IMR-90 (cell line): ENCODE measurements at regions not wholly inside any gene's neighbourhood (a gene's known extent, or its start where the extent isn't known, plus 50 kb on each side); places are given as distances from the start of the nearest gene placed in this dataset.

Experiments
- ATAC-seq: fragments of 200-7000 bp; cut with Tn5 transposase; 2 replicates; pipeline ENCODE4 v1.9.1; 2020; ENCODE audit warnings: low read depth, mild to moderate bottlenecking, moderate library complexity
- BruUV-seq: library from RNA; stranded (reverse); fragments of 400-500 nt; replicated peaks from 2 replicates; lab custom pipeline; 2021; lab: Mats Ljungman, UMichigan
- CTCF ChIA-PET: fragments of 300-600 bp; formaldehyde crosslinking; extraction: SDS; loops from one replicate; lab custom pipeline; 2021; ENCODE audit warnings: antibody characterized with exemption; lab: Yijun Ruan, JAX
- POLR2A ChIA-PET: fragments of 300-600 bp; sonication (Branson Sonifier 250); formaldehyde crosslinking; loops from one replicate; lab custom pipeline; 2022; ENCODE audit warnings: antibody characterized with exemption; ENCODE audit not compliant: unreplicated experiment; lab: Charles Lee
- DNase-seq: peaks from one replicate; pipeline ENCODE4 v3.0.0; 2013
- H2AFZ ChIP-seq: replicated peaks from 2 replicates; pipeline ENCODE3; 2013; ENCODE audit warnings: low read length, mild to moderate bottlenecking; ENCODE audit not compliant: poor library complexity
- H2AK5ac ChIP-seq: 2 replicates; pipeline ENCODE4 v1.6.1; 2013; ENCODE audit warnings: low read depth, low read length, inconsistent platforms
- H2AK9ac ChIP-seq: replicated peaks from 2 replicates; pipeline ENCODE3; 2013; ENCODE audit warnings: mild to moderate bottlenecking, low read depth, low read length, moderate library complexity; ENCODE audit not compliant: poor library complexity
- H2BK120ac ChIP-seq: 2 replicates; pipeline ENCODE4 v1.6.1; 2013; ENCODE audit warnings: low read depth, low read length, inconsistent platforms
- H2BK15ac ChIP-seq: 3 replicates; pipeline ENCODE4 v1.6.1; 2013; ENCODE audit warnings: low read depth, low read length, inconsistent platforms
- H2BK20ac ChIP-seq: 2 replicates; pipeline ENCODE4 v1.6.1; 2013; ENCODE audit warnings: low read depth, mild to moderate bottlenecking, inconsistent platforms, low read length, moderate library complexity
- H2BK5ac ChIP-seq: 2 replicates; pipeline ENCODE4 v1.6.1; 2013; ENCODE audit warnings: mild to moderate bottlenecking, low read depth, low read length, inconsistent platforms; ENCODE audit not compliant: poor library complexity, severe bottlenecking
- H3K14ac ChIP-seq: replicated peaks from 2 replicates; pipeline ENCODE4 v1.6.1; 2013; ENCODE audit warnings: low read depth, low read length, inconsistent platforms
- H3K18ac ChIP-seq: 2 replicates; pipeline ENCODE4 v1.6.1; 2013; ENCODE audit warnings: low read depth, low read length, control low read depth
- H3K23ac ChIP-seq: 2 replicates; pipeline ENCODE4 v1.6.1; 2013; ENCODE audit warnings: low read depth, low read length, inconsistent platforms
- H3K27ac ChIP-seq: 2 replicates; pipeline ENCODE4 v1.5.1; 2013; ENCODE audit warnings: mild to moderate bottlenecking, control low read depth, low read length; ENCODE audit not compliant: insufficient read depth
- H3K27me3 ChIP-seq: 2 replicates; pipeline ENCODE4 v1.6.1; 2013; ENCODE audit warnings: low read length; ENCODE audit not compliant: control insufficient read depth, insufficient read depth
- H3K36me3 ChIP-seq: 2 replicates; pipeline ENCODE4 v1.6.1; 2013; ENCODE audit warnings: low read length, mixed read lengths; ENCODE audit not compliant: control insufficient read depth, insufficient read depth
- H3K4ac ChIP-seq: 2 replicates; pipeline ENCODE4 v1.6.1; 2013; ENCODE audit warnings: low read depth, low read length, inconsistent platforms
- H3K4me1 ChIP-seq: 2 replicates; pipeline ENCODE4 v1.6.1; 2013; ENCODE audit warnings: low read length, mixed read lengths; ENCODE audit not compliant: control insufficient read depth, insufficient read depth
- H3K4me2 ChIP-seq: 2 replicates; pipeline ENCODE4 v1.6.1; 2013; ENCODE audit warnings: low read depth, mild to moderate bottlenecking, control low read depth, low read length, moderate library complexity
- H3K4me3 ChIP-seq: 2 replicates; pipeline ENCODE4 v1.5.1; 2013; ENCODE audit warnings: low read depth, mild to moderate bottlenecking, control low read depth, low read length, moderate library complexity; ENCODE audit not compliant: insufficient read depth
- H3K56ac ChIP-seq: 2 replicates; pipeline ENCODE4 v1.6.1; 2013; ENCODE audit warnings: low read length, inconsistent platforms; ENCODE audit not compliant: insufficient read depth; ENCODE audit errors: extremely low read depth
- H3K79me1 ChIP-seq, 2 experiments: 2 replicates each; pipeline ENCODE4 v1.6.1; 2013; ENCODE audit warnings: low read length in 2 of 2, inconsistent platforms in 1 of 2, low read depth in 1 of 2
- H3K9ac ChIP-seq: 2 replicates; pipeline ENCODE4 v1.6.1; 2013; ENCODE audit warnings: low read depth, low read length, control low read depth
- H3K9me1 ChIP-seq: 2 replicates; pipeline ENCODE4 v1.6.1; 2013; ENCODE audit warnings: low read length, inconsistent platforms; ENCODE audit not compliant: insufficient read depth
- H3K9me3 ChIP-seq: 2 replicates; pipeline ENCODE4 v1.6.1; 2013; ENCODE audit warnings: low read length; ENCODE audit not compliant: control insufficient read depth, insufficient read depth
- H4K20me1 ChIP-seq: 2 replicates; pipeline ENCODE4 v1.6.1; 2013; ENCODE audit warnings: low read length, inconsistent platforms; ENCODE audit not compliant: insufficient read depth
- H4K5ac ChIP-seq: 2 replicates; pipeline ENCODE4 v1.6.1; 2013; ENCODE audit warnings: mild to moderate bottlenecking, low read depth, low read length, control low read depth
- H4K8ac ChIP-seq, 2 experiments: 2 replicates each; pipeline ENCODE4 v1.6.1; 2013; ENCODE audit warnings: low read depth in 2 of 2, low read length in 2 of 2, control low read depth in 1 of 2, inconsistent platforms in 1 of 2
- H4K91ac ChIP-seq: 2 replicates; pipeline ENCODE4 v1.6.1; 2013; ENCODE audit warnings: low read depth, low read length, inconsistent platforms; ENCODE audit not compliant: insufficient read depth
- BHLHE40 ChIP-seq: fragments of 150-350 bp; IDR thresholded peaks from 2 replicates; pipeline ENCODE4 v1.6.1; 2016; ENCODE audit warnings: mild to moderate bottlenecking, low read depth, low read length
- CHD1 ChIP-seq: IDR thresholded peaks from 2 replicates; pipeline ENCODE4 v1.6.1; 2012; ENCODE audit warnings: low read depth, low read length, improper control_type of control experiment
- ELK1 ChIP-seq: fragments of 150-350 bp; IDR thresholded peaks from 2 replicates; pipeline ENCODE4 v1.6.1; 2016; ENCODE audit warnings: low read depth, mild to moderate bottlenecking, low read length, moderate library complexity, borderline replicate concordance
- FOS ChIP-seq: fragments of 150-350 bp; IDR thresholded peaks from 2 replicates; pipeline ENCODE4 v1.6.1; 2016; ENCODE audit warnings: low read depth, low read length
- MAZ ChIP-seq: IDR thresholded peaks from 2 replicates; pipeline ENCODE4 v1.6.1; 2012; ENCODE audit warnings: low read depth, mild to moderate bottlenecking, low read length, improper control_type of control experiment, moderate library complexity, borderline replicate concordance
- POLR2A ChIP-seq: IDR thresholded peaks from 2 replicates; pipeline ENCODE4 v1.6.1; 2012; ENCODE audit warnings: mild to moderate bottlenecking, low read depth, low read length
- RFX5 ChIP-seq: IDR thresholded peaks from 2 replicates; pipeline ENCODE4 v1.8.0; 2012; ENCODE audit warnings: low read depth, mild to moderate bottlenecking, low read length, moderate library complexity
- WGBS, 2 experiments: methylation state at CpG; one replicate each; pipeline versions ENCODE4 v1.1.5 to v1.1.7; 2013; ENCODE audit warnings: missing lambda C conversion rate in 2 of 2; ENCODE audit not compliant: insufficient read length in 1 of 2; ENCODE audit errors: extremely low coverage in 2 of 2; 5-methylcytosine and 5-hydroxymethylcytosine counted together
- dilution Hi-C: fragments of 300-500 bp; cut with HindIII; formaldehyde crosslinking; loops from one replicate; pipeline ENCODE4 v1.14.3; 2018; ENCODE audit warnings: low sequenced_read_pairs; ENCODE audit not compliant: unreplicated experiment
- in situ Hi-C: fragments of 300-500 bp; cut with MboI; formaldehyde crosslinking; loops from 3 replicates; pipeline ENCODE4 v1.14.3; 2019; ENCODE audit warnings: low sequenced_read_pairs, inconsistent platforms, mixed read lengths
- intact Hi-C: fragments of 100-400 bp; cut with micrococcal nuclease; formaldehyde crosslinking; loops from 2 replicates; pipeline ENCODE4 v1.10.0; 2022

- H2AK9ac ChIP-seq: no peak overlapping the region
- dilution Hi-C loops: no loop called here
Measured at GRCh38 chr6:170461556-170462365, 91.3 kb downstream of the PSMB1 start.

More at GRCh38 chr6:170461556-170462365, 91.3 kb downstream of the PSMB1 start:
- no peak overlapping the region for H2BK15ac ChIP-seq
- in situ Hi-C loops (no loop called here), intact Hi-C loops (no loop called here)
- no peak overlapping the region for H4K8ac ChIP-seq
- H3K36me3 ChIP-seq: no peaks in the 10 kb centered on the region
- H3K4me1 ChIP-seq: peaks cover 1% of the 10 kb centered on the region; the same call in 1 of the 2 replicates
- H4K5ac ChIP-seq: no peak overlapping the region
- no peaks in the 10 kb centered on the region; the same call in 1 of the 2 replicates for H3K9me3 ChIP-seq
- no peak overlapping the region for H3K4ac ChIP-seq
- no peak overlapping the region for H3K27ac ChIP-seq
- ATAC-seq (no peak), DNase-seq (no peak)
- no peaks in the 10 kb centered on the region for H3K9me1 ChIP-seq
- H3K14ac ChIP-seq: no peak overlapping the region
- H2BK5ac ChIP-seq: no peak overlapping the region
- H3K18ac ChIP-seq: no peak overlapping the region
- POLR2A ChIA-PET: no interaction called here
- H2AK5ac ChIP-seq: no peak overlapping the region
- CTCF ChIA-PET: no interaction called here
- H2AFZ ChIP-seq: no peak overlapping the region
- H2BK120ac ChIP-seq: no peak overlapping the region
- no peak overlapping the region for H3K4me3 ChIP-seq
- H3K23ac ChIP-seq: no peak overlapping the region
- BruUV-seq: no TSS peak
- 84% methylated on average over 13 of the region's 23 CpGs; no CpG with 5 or more reads in 1 of the 2 experiments for WGBS, 2 experiments
- H4K91ac ChIP-seq: no peak overlapping the region
- H3K27me3 ChIP-seq: peaks cover 1% of the 10 kb centered on the region; the same call in 1 of the 2 replicates
- H4K20me1 ChIP-seq: no peaks in the 10 kb centered on the region
- TF ChIP-seq CHD1: no peak
- TF ChIP-seq POLR2A: no peak
- no peak for TF ChIP-seq MAZ
- no peak for TF ChIP-seq BHLHE40
- no peak for TF ChIP-seq ELK1
- no peak for TF ChIP-seq RFX5
- no peak for TF ChIP-seq FOS
- no peak overlapping the region for H2BK20ac ChIP-seq
- no peak overlapping the region for H3K56ac ChIP-seq
- no peaks in the 10 kb centered on the region for H3K79me1 ChIP-seq
- H3K4me2 ChIP-seq: no peak overlapping the region
- H3K9ac ChIP-seq: no peak overlapping the region
